ENCODE measurements at regions not wholly inside any gene's neighbourhood (a gene's known extent, or its start where the extent isn't known, plus 50 kb on each side); places are given as distances from the start of the nearest gene placed in this dataset.

- DNase-seq (ENCODE audit: low read depth), result no peak
- TF ChIP-seq, protein P1, sequence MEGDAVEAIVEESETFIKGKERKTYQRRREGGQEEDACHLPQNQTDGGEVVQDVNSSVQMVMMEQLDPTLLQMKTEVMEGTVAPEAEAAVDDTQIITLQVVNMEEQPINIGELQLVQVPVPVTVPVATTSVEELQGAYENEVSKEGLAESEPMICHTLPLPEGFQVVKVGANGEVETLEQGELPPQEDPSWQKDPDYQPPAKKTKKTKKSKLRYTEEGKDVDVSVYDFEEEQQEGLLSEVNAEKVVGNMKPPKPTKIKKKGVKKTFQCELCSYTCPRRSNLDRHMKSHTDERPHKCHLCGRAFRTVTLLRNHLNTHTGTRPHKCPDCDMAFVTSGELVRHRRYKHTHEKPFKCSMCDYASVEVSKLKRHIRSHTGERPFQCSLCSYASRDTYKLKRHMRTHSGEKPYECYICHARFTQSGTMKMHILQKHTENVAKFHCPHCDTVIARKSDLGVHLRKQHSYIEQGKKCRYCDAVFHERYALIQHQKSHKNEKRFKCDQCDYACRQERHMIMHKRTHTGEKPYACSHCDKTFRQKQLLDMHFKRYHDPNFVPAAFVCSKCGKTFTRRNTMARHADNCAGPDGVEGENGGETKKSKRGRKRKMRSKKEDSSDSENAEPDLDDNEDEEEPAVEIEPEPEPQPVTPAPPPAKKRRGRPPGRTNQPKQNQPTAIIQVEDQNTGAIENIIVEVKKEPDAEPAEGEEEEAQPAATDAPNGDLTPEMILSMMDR (conservative IDR thresholded peaks at IDR 0.05; ENCODE audit: low read length), result no peak
- H3K4me3 ChIP-seq (ENCODE audit: low read length), result no peak overlapping the region
Observed at GRCh38 chr4:31078661-31079060, 358.5 kb downstream of the PCDH7 start.

- DNase-seq (ENCODE audit: low read depth), result no peak
- TF ChIP-seq, protein P1 (conservative IDR thresholded peaks at IDR 0.05; ENCODE audit: low read length), result no peak
- H3K4me3 ChIP-seq (ENCODE audit: low read length), result no peak overlapping the region
Observed at GRCh38 chr4:31080887-31081286, 360.7 kb downstream of the PCDH7 start.

GRCh38 chr4:31081366-31081765, 361.2 kb downstream of the PCDH7 start:
- DNase-seq (ENCODE audit: low read depth), result peak; percentile 24
- TF ChIP-seq, protein P1 (conservative IDR thresholded peaks at IDR 0.05; ENCODE audit: low read length), result no peak
- no peak overlapping the region for H3K4me3 ChIP-seq (ENCODE audit: low read length)

DNA sequence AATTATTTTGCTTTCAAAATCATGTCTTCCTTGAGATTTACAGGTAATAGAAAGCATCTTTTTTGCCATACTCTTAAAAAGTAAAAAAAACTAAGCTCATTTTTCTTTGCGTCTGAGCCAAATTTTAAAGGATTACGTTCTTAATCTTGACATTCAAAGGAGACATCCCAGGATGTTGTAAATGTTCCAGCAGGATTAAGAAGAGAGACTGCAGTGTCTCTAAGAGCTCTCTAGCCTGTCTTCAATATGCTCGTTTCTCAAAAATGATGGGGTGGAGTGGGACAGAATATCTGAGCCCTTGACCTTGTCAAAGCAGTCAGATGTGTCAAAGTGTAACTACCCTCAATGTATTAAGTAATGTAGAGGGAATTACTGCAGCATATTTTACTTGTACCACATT, 363.3 kb downstream of the PCDH7 start:
- TF ChIP-seq, protein P1 (conservative IDR thresholded peaks at IDR 0.05; ENCODE audit: low read length), result no peak
- DNase-seq (ENCODE audit: low read depth), result no peak
- no peak overlapping the region for H3K4me3 ChIP-seq (ENCODE audit: low read length)

DNA sequence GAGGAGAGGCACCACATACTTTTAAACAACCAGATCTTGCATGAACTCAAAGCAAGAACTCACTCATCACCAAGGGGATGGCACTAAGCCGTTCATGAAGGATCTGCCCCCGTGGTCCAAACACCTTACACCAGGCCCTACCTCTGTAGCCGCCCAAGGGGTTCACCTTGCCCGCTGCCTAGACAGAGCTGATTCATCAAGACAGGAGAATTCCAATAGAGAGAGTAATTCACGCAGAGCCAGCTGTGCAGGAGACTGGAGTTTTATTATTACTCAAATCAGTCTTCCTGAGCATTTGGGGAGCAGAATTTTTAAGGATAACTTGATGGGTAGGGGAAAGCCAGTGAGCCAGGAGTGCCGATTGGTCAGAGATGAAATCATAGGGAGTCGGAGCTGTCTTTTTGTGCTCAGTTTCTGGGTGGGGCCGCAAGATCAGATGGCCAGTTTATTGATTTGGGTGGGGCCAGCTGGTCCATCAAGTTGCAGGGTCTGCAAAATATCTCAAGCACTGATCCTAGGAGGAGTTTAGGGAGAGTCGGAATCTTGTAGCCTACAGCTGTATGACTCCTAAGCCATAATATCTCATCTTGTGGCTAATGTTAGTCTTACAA, 364.7 kb downstream of the PCDH7 start:
- no peak for DNase-seq (ENCODE audit: low read depth)
- H3K4me3 ChIP-seq (ENCODE audit: low read length), result no peak overlapping the region

DNA sequence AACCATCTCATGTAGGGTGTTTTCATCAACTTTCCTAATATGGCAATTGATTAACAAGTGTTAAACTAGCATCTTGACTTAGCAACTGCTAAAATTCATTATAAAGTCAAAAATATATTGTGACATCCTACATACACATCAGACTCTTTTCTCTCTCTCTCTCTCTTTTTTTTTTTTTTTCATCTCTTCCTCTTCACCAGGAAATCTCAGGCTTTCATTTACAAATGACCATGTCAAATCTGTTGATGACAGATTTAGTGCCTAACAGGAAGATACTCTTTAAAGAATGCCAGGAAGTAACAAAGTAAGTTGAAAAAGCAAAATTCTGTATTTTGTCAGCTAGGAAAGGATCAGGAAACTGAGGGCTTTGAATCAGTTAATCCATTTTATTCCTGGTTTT, 365.5 kb downstream of the PCDH7 start:
- H3K4me3 ChIP-seq (ENCODE audit: low read length), result no peak overlapping the region
- no peak for DNase-seq (ENCODE audit: low read depth)

More for the DNA sequence above, 364.7 kb downstream of the PCDH7 start:
- TF ChIP-seq, protein P1 (conservative IDR thresholded peaks at IDR 0.05; ENCODE audit: low read length), result no peak

GRCh38 chr4:31086756-31087330, 366.7 kb downstream of the PCDH7 start:
- H3K4me3 ChIP-seq (ENCODE audit: low read length), result no peak overlapping the region
- TF ChIP-seq, protein P1 (conservative IDR thresholded peaks at IDR 0.05; ENCODE audit: low read length), result no peak
- DNase-seq (ENCODE audit: low read depth), result no peak

More for the DNA sequence above, 365.5 kb downstream of the PCDH7 start:
- TF ChIP-seq, protein P1 (conservative IDR thresholded peaks at IDR 0.05; ENCODE audit: low read length), result no peak
